H1 (cell line): ENCODE measurements at regions not wholly inside any gene's neighbourhood (a gene's known extent, or its start where the extent isn't known, plus 50 kb on each side); places are given as distances from the start of the nearest gene placed in this dataset.
A peak's percentile ranks its signal among the peaks of the same experiment; 100 is the strongest.

Experiments used
- CTCF ChIA-PET: fragments of 300-600 bp; sonication (Branson Sonifier 250); formaldehyde crosslinking; loops from one replicate; lab custom pipeline; 2021; ENCODE audit not compliant: partially characterized antibody; lab: Charles Lee
- POLR2A ChIA-PET: fragments of 300-600 bp; sonication (Branson Sonifier 250); formaldehyde crosslinking; loops from one replicate; lab custom pipeline; 2021; ENCODE audit warnings: inconsistent platforms; ENCODE audit not compliant: partially characterized antibody; lab: Charles Lee
- DNase-seq, 2 experiments: peaks; one replicate each; pipeline versions ENCODE4 v3.0.0 to v3.0.0-alpha.2; 2010 to 2022; ENCODE audit warnings: low spot score in 2 of 2, low read depth in 1 of 2, mixed read lengths in 1 of 2
- FAIRE-seq: peaks from 2 replicates; lab custom pipeline; 2011; peaks lifted over from hg19 to GRCh38; lab: Jason Lieb, UNC
- H2AFZ ChIP-seq: 2 replicates; pipeline ENCODE4 v1.8.1; 2012; ENCODE audit warnings: low read length, inconsistent platforms
- H2AK5ac ChIP-seq: 2 replicates; pipeline ENCODE4 v1.6.1; 2013; ENCODE audit warnings: low read depth, low read length
- H2BK120ac ChIP-seq: replicated peaks from 2 replicates; pipeline ENCODE3; 2013; ENCODE audit warnings: low read depth, low read length, inconsistent platforms
- H2BK12ac ChIP-seq: 2 replicates; pipeline ENCODE4 v1.6.1; 2013; ENCODE audit warnings: low read depth, low read length
- H2BK15ac ChIP-seq: 2 replicates; pipeline ENCODE4 v1.6.1; 2013; ENCODE audit warnings: low read length
- H2BK20ac ChIP-seq: 2 replicates; pipeline ENCODE4 v1.6.1; 2013; ENCODE audit warnings: low read length
- H2BK5ac ChIP-seq: 2 replicates; pipeline ENCODE4 v1.6.1; 2013; ENCODE audit warnings: low read depth, low read length
- H3K14ac ChIP-seq: 2 replicates; pipeline ENCODE4 v1.6.1; 2013; ENCODE audit warnings: inconsistent platforms; ENCODE audit not compliant: insufficient read length
- H3K18ac ChIP-seq: 2 replicates; pipeline ENCODE4 v1.6.1; 2013; ENCODE audit warnings: low read length; ENCODE audit errors: extremely low read depth
- H3K23ac ChIP-seq: 2 replicates; pipeline ENCODE4 v1.6.1; 2013; ENCODE audit warnings: inconsistent platforms; ENCODE audit not compliant: insufficient read length
- H3K23me2 ChIP-seq: 2 replicates; pipeline ENCODE4 v1.6.1; 2013; ENCODE audit warnings: low read depth, low read length
- H3K27ac ChIP-seq: 2 replicates; pipeline ENCODE4 v1.6.1; 2011; ENCODE audit warnings: low read depth, low read length, inconsistent platforms
- H3K27me3 ChIP-seq, 4 experiments: replicated peaks in 1 of 4; 1 replicate in 1 of 4; 2 replicates in 3 of 4; pipeline versions ENCODE4 v1.6.1 to v1.8.1; 2011 to 2013; ENCODE audit warnings: low read length in 3 of 4, mild to moderate bottlenecking in 3 of 4, inconsistent platforms in 2 of 4, mixed read lengths in 2 of 4, moderate library complexity in 1 of 4; ENCODE audit not compliant: control insufficient read depth in 3 of 4, insufficient read depth in 3 of 4; ENCODE audit errors: extremely low read depth in 1 of 4
- H3K36me3 ChIP-seq, 4 experiments: 2 replicates each; pipeline versions ENCODE4 v1.6.1 to v1.8.1; 2011 to 2013; ENCODE audit warnings: mild to moderate bottlenecking in 4 of 4, low read length in 3 of 4, moderate library complexity in 2 of 4, control low read depth in 1 of 4, inconsistent platforms in 1 of 4; ENCODE audit not compliant: insufficient read depth in 4 of 4, control insufficient read depth in 2 of 4
- H3K4ac ChIP-seq: replicated peaks from 2 replicates; pipeline ENCODE3; 2013; ENCODE audit warnings: low read length, low read depth, mixed read lengths, inconsistent platforms; ENCODE audit not compliant: insufficient read length
- H3K4me1 ChIP-seq, 4 experiments: replicated peaks in 1 of 4; 1 replicate in 1 of 4; 2 replicates in 3 of 4; pipeline versions ENCODE4 v1.6.1 to v1.8.1; 2011 to 2013; ENCODE audit warnings: low read length in 3 of 4, inconsistent platforms in 2 of 4, mixed read lengths in 1 of 4; ENCODE audit not compliant: insufficient read depth in 4 of 4, control insufficient read depth in 3 of 4
- H3K4me2 ChIP-seq, 2 experiments: 2 replicates each; pipeline versions ENCODE4 v1.6.1 to v1.8.1; 2011 to 2013; ENCODE audit warnings: low read depth in 2 of 2, low read length in 2 of 2, control low read depth in 1 of 2, inconsistent platforms in 1 of 2, mild to moderate bottlenecking in 1 of 2; ENCODE audit not compliant: insufficient read depth in 1 of 2
- H3K4me3 ChIP-seq, 4 experiments: fragments of 200-600, 300-600 bp in 1 of 4; sonication (generic), shearing (Covaris generic), sonication (Bioruptor Twin) in 1 of 4; 2 replicates each; pipeline versions ENCODE4 v1.5.1 to v1.8.1; 2011 to 2016; ENCODE audit warnings: low read length in 4 of 4, low read depth in 3 of 4, control low read depth in 2 of 4, inconsistent platforms in 2 of 4, mild to moderate bottlenecking in 2 of 4, mixed read lengths in 1 of 4, moderate library complexity in 1 of 4; ENCODE audit not compliant: insufficient read depth in 2 of 4; ENCODE audit errors: extremely low read depth in 1 of 4
- H3K56ac ChIP-seq: replicated peaks from 2 replicates; pipeline ENCODE3; 2013; ENCODE audit warnings: low read depth, mild to moderate bottlenecking, mixed read lengths, low read length, inconsistent platforms; ENCODE audit not compliant: insufficient read length
- H3K79me1 ChIP-seq: 2 replicates; pipeline ENCODE4 v1.6.1; 2013; ENCODE audit warnings: low read depth, low read length, control low read depth
- H3K79me2 ChIP-seq, 2 experiments: 2 replicates each; pipeline versions ENCODE4 v1.6.1 to v1.8.1; 2012 to 2013; ENCODE audit warnings: low read length in 2 of 2, mild to moderate bottlenecking in 2 of 2, inconsistent platforms in 1 of 2; ENCODE audit not compliant: insufficient read depth in 2 of 2, control insufficient read depth in 1 of 2
- H3K9ac ChIP-seq, 4 experiments: replicated peaks in 1 of 4; 1 replicate in 1 of 4; 2 replicates in 3 of 4; pipeline versions ENCODE4 v1.6.1 to v1.8.1; 2011 to 2013; ENCODE audit warnings: low read depth in 3 of 4, low read length in 3 of 4, control low read depth in 2 of 4, mild to moderate bottlenecking in 2 of 4, moderate library complexity in 2 of 4, inconsistent platforms in 1 of 4; ENCODE audit errors: extremely low read depth in 1 of 4
- H3K9me3 ChIP-seq, 2 experiments: 2 replicates each; pipeline versions ENCODE4 v1.6.1 to v1.8.1; 2012 to 2013; ENCODE audit warnings: mild to moderate bottlenecking in 2 of 2, moderate library complexity in 2 of 2, control low read depth in 1 of 2, inconsistent platforms in 1 of 2, low read depth in 1 of 2, low read length in 1 of 2, mixed read lengths in 1 of 2; ENCODE audit not compliant: insufficient read depth in 2 of 2
- H4K20me1 ChIP-seq, 2 experiments: replicated peaks in 1 of 2; 2 replicates each; pipeline versions ENCODE3 to v1.8.1; 2011 to 2013; ENCODE audit warnings: inconsistent platforms in 2 of 2, low read length in 2 of 2, mild to moderate bottlenecking in 1 of 2; ENCODE audit not compliant: insufficient read depth in 2 of 2, control insufficient read depth in 1 of 2
- H4K5ac ChIP-seq: 2 replicates; pipeline ENCODE4 v1.6.1; 2013; ENCODE audit warnings: low read length, low read depth, mixed read lengths, inconsistent platforms; ENCODE audit not compliant: insufficient read length
- H4K8ac ChIP-seq: 2 replicates; pipeline ENCODE4 v1.8.0; 2013; ENCODE audit warnings: mild to moderate bottlenecking, moderate library complexity, low read length, inconsistent platforms; ENCODE audit not compliant: insufficient read depth; ENCODE audit errors: extremely low read depth
- H4K91ac ChIP-seq: replicated peaks from 2 replicates; pipeline ENCODE3; 2013; ENCODE audit warnings: low read length, mixed read lengths, inconsistent platforms; ENCODE audit not compliant: insufficient read length
- CBX5 ChIP-seq: fragments of 300-800, 300-1000 bp; sonication (generic); IDR thresholded peaks from 2 replicates; pipeline ENCODE4 v1.7.1; 2016; ENCODE audit warnings: antibody characterized with exemption, low read length, low read depth
- KDM1A ChIP-seq: fragments of 200-600, 300-600 bp; sonication (generic); IDR thresholded peaks from 2 replicates; pipeline ENCODE4 v1.7.1; 2016; ENCODE audit warnings: mild to moderate bottlenecking, low read length, borderline replicate concordance
- KDM4A ChIP-seq: IDR thresholded peaks from one replicate; pipeline ENCODE4 v1.7.1; 2012; ENCODE audit warnings: low read depth, mild to moderate bottlenecking, moderate library complexity, low read length, inconsistent platforms; ENCODE audit not compliant: severe bottlenecking
- NANOG ChIP-seq: IDR thresholded peaks from 2 replicates; pipeline ENCODE4 v1.6.1; 2011; ENCODE audit warnings: low read length, low read depth, mild to moderate bottlenecking, inconsistent platforms; ENCODE audit not compliant: insufficient read depth, poor library complexity, severe bottlenecking
- PHF8 ChIP-seq: fragments of 200-600 bp; sonication (generic); conservative IDR thresholded peaks from 2 replicates; pipeline ENCODE4 v1.7.1; 2012; ENCODE audit warnings: low read depth, mild to moderate bottlenecking, inconsistent platforms, low read length, moderate library complexity
- RBBP5 ChIP-seq: IDR thresholded peaks from 2 replicates; pipeline ENCODE4 v1.7.1; 2012; ENCODE audit warnings: low read depth, mild to moderate bottlenecking, inconsistent platforms, low read length, moderate library complexity, borderline replicate concordance
- SIN3A ChIP-seq, 2 experiments: IDR thresholded peaks in 1 of 2; conservative IDR thresholded peaks in 1 of 2; 2 replicates each; pipeline ENCODE4 v1.6.1; 2011 to 2012; ENCODE audit warnings: low read length in 2 of 2, improper control_type of control experiment in 1 of 2, low read depth in 1 of 2, mild to moderate bottlenecking in 1 of 2
- WGBS, 2 experiments: shearing (Covaris generic) in 1 of 2; methylation state at CpG; one replicate each; pipeline versions ENCODE4 v1.1.6 to v1.1.7; 2013 to 2015; ENCODE audit warnings: low lambda C conversion rate in 2 of 2, mixed read lengths in 2 of 2, inconsistent platforms in 1 of 2, low coverage in 1 of 2, missing lambda C conversion rate in 1 of 2; ENCODE audit not compliant: insufficient replicate concordance in 2 of 2, insufficient coverage in 1 of 2, insufficient read length in 1 of 2; ENCODE audit errors: extremely low coverage in 1 of 2, missing lambda C conversion rate in 1 of 2; 5-methylcytosine and 5-hydroxymethylcytosine counted together
- TF ChIP-seq, protein P1 (sequence below): IDR thresholded peaks from 2 replicates; pipeline ENCODE4 v1.6.1; 2012; ENCODE audit warnings: inconsistent platforms
- TF ChIP-seq, protein P2 (sequence below): IDR thresholded peaks from 2 replicates; pipeline ENCODE4 v1.6.1; 2011; ENCODE audit warnings: low read depth, mild to moderate bottlenecking, low read length; ENCODE audit not compliant: insufficient read depth

DNA sequence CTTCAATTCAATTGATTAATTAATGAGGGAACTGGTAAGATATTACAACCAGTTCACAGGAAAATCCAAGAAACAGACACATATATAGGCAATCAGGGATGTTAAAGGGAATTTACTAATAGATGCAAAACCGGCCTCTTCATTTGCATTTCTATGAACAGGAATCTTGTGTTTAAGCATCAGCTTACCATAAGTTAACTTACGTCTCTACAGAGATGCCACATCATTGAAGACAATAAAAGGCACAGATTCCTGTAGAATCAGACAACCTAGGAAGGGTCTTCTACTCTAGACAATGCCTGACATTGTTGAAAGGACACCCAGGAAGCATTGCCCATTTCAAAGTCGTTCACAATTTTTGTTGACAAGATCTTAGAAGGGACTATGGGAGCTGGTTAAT is 93.0 kb upstream of the EPCAM start:
- ChIA-PET CTCF (interaction anchor here (0.8 to 9.8 kb wide), 8 partner anchors 12 to 287 kb away, joined by 3 to 58 read pairs (median 6); no protein-coding TSS in a partner anchor), POLR2A (interaction anchor here (1.0 to 1.7 kb wide), 2 partner anchors 104 to 240 kb away, joined by 3 read pairs; no protein-coding TSS in a partner anchor)
- Histone ChIP-seq H4K8ac (no peak overlapping the region), H3K9ac (no peak overlapping the region), H4K5ac (no peak overlapping the region), H2AK5ac (no peak overlapping the region), H3K14ac (no peak overlapping the region), H3K27ac (no peak overlapping the region), H3K56ac (no peak overlapping the region), H3K23ac (no peak overlapping the region), H3K4ac (no peak overlapping the region), H2AFZ (no peak overlapping the region), H3K27me3 (no peaks in the 10 kb centered on the region; a peak in 1 of 7 replicates), H2BK120ac (no peak overlapping the region), H3K79me1 (no peaks in the 10 kb centered on the region), H3K36me3 (no peaks in the 10 kb centered on the region), H3K79me2 (no peaks in the 10 kb centered on the region), H3K9me3 (no peaks in the 10 kb centered on the region), H4K20me1 (no peaks in the 10 kb centered on the region), H2BK5ac (no peak overlapping the region), H2BK15ac (no peak overlapping the region), H3K18ac (no peak overlapping the region; the same call in 1 of the 2 replicates), H4K91ac (no peak overlapping the region), H3K4me3 (no peak overlapping the region), H3K4me1 (no peaks in the 10 kb centered on the region; a peak in 3 of 7 replicates), H2BK20ac (no peak overlapping the region), H2BK12ac (no peak overlapping the region), H3K4me2 (0 out of 4 replicates have a peak overlapping the region, but pooled peaks of 1 of the 2 experiments have one; percentile 4), H3K23me2 (no peaks in the 10 kb centered on the region)
- FAIRE-seq: no peak
- TF ChIP-seq KDM1A (no peak), NANOG (no peak), SIN3A (conservative IDR thresholded peaks at IDR 0.05 in 1 of 2, IDR thresholded peaks at IDR 0.05 in 1 of 2; ENCODE audit: low read depth in 1 of 2, low read length in 2 of 2) (no peak), PHF8 (no peak), CBX5 (no peak), RBBP5 (no peak), KDM4A (no peak)
- TF ChIP-seq, protein P1, sequence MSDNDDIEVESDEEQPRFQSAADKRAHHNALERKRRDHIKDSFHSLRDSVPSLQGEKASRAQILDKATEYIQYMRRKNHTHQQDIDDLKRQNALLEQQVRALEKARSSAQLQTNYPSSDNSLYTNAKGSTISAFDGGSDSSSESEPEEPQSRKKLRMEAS: no peak
- TF ChIP-seq, protein P2, sequence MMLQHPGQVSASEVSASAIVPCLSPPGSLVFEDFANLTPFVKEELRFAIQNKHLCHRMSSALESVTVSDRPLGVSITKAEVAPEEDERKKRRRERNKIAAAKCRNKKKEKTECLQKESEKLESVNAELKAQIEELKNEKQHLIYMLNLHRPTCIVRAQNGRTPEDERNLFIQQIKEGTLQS: no peak
- no peak for DNase-seq
- WGBS, 2 experiments: 33% methylated on average over 3 of the region's 3 CpGs; no CpG with 5 or more reads in 1 of the 2 experiments
